BLaER1 treated with 17β-estradiol and CSF1 and Interleukin-3, amounts not matched to agents 10 nM and 100 nM (cell line): ENCODE measurements at regions not wholly inside any gene's neighbourhood (a gene's known extent, or its start where the extent isn't known, plus 50 kb on each side); places are given as distances from the start of the nearest gene placed in this dataset.
A peak's percentile ranks its signal among the peaks of the same experiment; 100 is the strongest.

Experiments used
- H3K27ac ChIP-seq, 11 experiments: shearing (Covaris generic); formaldehyde crosslinking; 2 replicates each; pipeline ENCODE4 v1.8.1; 2022
- H3K27me3 ChIP-seq, 11 experiments: shearing (Covaris generic); formaldehyde crosslinking; 2 replicates each; pipeline ENCODE4 v1.8.1; 2022
- H3K36me3 ChIP-seq, 11 experiments: shearing (Covaris generic); formaldehyde crosslinking; 2 replicates each; pipeline ENCODE4 v1.8.1; 2022
- H3K4me1 ChIP-seq, 10 experiments: shearing (Covaris generic); formaldehyde crosslinking; 2 replicates each; pipeline ENCODE4 v1.8.1; 2022
- H3K4me2 ChIP-seq, 11 experiments: shearing (Covaris generic); formaldehyde crosslinking; 2 replicates each; pipeline ENCODE4 v1.8.1; 2022
- H3K4me3 ChIP-seq, 10 experiments: shearing (Covaris generic); formaldehyde crosslinking; 2 replicates each; pipeline ENCODE4 v1.8.1; 2022
- H3K9ac ChIP-seq, 11 experiments: shearing (Covaris generic); formaldehyde crosslinking; 2 replicates each; pipeline ENCODE4 v1.8.1; 2022
- H3K9me3 ChIP-seq, 11 experiments: shearing (Covaris generic); formaldehyde crosslinking; replicated peaks in 1 of 11; 2 replicates each; pipeline ENCODE4 v1.8.1; 2022
- H4K20me1 ChIP-seq, 11 experiments: shearing (Covaris generic); formaldehyde crosslinking; 2 replicates each; pipeline ENCODE4 v1.8.1; 2022
- Cebpa-rat ChIP-seq, 11 experiments: shearing (Covaris generic); IDR thresholded peaks; 2 replicates each; pipeline ENCODE4 v1.8.1; 2022

DNA sequence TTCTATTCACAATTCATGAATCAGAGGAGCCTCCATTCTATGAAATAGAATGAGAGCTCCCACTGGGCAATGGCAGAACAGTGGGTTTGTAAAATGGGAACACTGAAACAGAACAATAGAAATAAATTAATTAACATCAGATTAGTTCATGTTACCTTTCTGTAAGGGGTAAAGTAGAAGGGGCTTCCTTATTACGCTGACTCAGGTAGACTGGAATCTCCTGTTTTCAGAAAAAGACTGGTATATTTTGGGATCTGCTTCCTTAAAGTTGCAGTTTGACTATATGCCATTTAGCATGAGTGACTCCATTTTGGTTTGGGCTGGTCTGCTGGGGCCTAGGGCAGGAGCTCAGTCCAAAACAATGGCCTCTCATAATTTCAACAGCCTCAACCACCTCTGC is 52.8 kb upstream of the ZFAND3 start:
- H3K36me3 ChIP-seq = no peaks in the 10 kb centered on the region
- H3K27ac ChIP-seq = no peak overlapping the region
- no peak overlapping the region for H3K4me2 ChIP-seq
- no peaks in the 10 kb centered on the region for H3K9me3 ChIP-seq
- no peaks in the 10 kb centered on the region for H4K20me1 ChIP-seq
- no peaks in the 10 kb centered on the region for H3K27me3 ChIP-seq
- H3K4me1 ChIP-seq = peaks cover 0 to 6% (median 0%) of the 10 kb centered on the region in 10 experiments; a peak in 1 of 20 replicates
- H3K9ac ChIP-seq = no peak overlapping the region
- H3K4me3 ChIP-seq = no peak overlapping the region
- TF ChIP-seq Cebpa-rat (IDR thresholded peaks at IDR 0.05) = no peak

DNA sequence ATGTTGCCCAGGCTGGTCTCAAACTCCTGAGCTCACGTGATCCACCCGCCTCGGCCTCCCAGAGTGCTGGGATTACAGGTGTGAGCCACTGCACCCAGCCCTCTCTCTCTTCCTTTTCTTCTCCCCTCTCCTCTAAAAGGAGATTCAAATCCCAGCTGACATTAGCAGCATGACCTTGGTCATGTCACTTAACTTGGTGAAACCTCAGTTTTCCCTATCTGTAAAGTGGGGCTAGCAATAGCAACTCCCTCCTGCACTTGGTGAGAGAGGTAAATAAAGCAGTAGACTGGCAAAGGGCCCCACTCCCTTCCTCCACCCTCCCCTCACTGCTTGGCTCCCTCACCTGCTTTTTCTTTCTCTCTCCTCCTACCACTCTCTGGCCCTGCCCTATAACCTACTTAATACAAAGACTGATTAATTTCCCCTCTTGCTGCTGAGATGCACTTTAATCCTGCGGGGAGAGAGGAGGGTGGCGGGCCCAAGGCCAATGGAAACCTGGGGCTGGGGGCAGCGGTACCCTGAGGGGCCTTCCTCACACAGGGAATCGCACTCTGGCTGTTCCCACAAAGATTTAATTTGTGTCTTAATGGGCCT is 54.2 kb upstream of the ZFAND3 start:
- no peaks in the 10 kb centered on the region for H3K27me3 ChIP-seq
- H3K4me1 ChIP-seq = peaks cover 0 to 6% (median 0%) of the 10 kb centered on the region in 10 experiments; a peak in 1 of 20 replicates
- 0 out of 22 replicates have a peak overlapping the region, but pooled peaks of 1 of the 11 experiments have one; percentile 18 for H3K4me2 ChIP-seq
- no peak overlapping the region for H3K9ac ChIP-seq
- no peaks in the 10 kb centered on the region for H3K9me3 ChIP-seq
- no peak overlapping the region for H3K4me3 ChIP-seq
- no peak overlapping the region for H3K27ac ChIP-seq
- no peaks in the 10 kb centered on the region for H3K36me3 ChIP-seq
- no peak for TF ChIP-seq Cebpa-rat (IDR thresholded peaks at IDR 0.05)
- no peaks in the 10 kb centered on the region for H4K20me1 ChIP-seq

DNA sequence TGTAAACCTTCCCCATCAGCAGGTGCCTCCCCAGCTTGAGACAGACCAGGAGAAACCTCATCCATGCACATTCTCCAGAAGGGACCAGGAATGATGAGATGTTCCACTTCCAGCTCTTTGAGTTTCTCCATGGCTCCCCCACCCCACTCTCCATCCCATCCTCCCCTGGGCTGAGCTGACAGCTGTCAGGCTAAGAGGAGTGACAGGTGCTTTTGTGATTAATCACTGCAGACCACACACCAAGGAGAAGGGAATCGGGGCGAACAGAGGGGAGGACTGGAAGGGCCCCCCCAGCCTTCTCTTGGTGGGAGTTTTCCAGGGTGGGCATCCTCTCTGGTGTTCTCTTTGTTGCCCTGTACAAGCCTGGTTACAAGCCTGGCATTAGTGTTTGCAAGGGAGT is 56.1 kb upstream of the ZFAND3 start:
- H3K27ac ChIP-seq = no peak overlapping the region
- H3K9me3 ChIP-seq = no peaks in the 10 kb centered on the region
- no peak overlapping the region for H3K4me3 ChIP-seq
- H3K9ac ChIP-seq = no peak overlapping the region
- H3K36me3 ChIP-seq = no peaks in the 10 kb centered on the region
- TF ChIP-seq Cebpa-rat (IDR thresholded peaks at IDR 0.05) = no peak
- no peaks in the 10 kb centered on the region for H4K20me1 ChIP-seq
- H3K4me2 ChIP-seq = no peak overlapping the region
- peaks cover 0 to 6% (median 0%) of the 10 kb centered on the region in 10 experiments; a peak in 1 of 20 replicates for H3K4me1 ChIP-seq
- H3K27me3 ChIP-seq = no peaks in the 10 kb centered on the region

DNA sequence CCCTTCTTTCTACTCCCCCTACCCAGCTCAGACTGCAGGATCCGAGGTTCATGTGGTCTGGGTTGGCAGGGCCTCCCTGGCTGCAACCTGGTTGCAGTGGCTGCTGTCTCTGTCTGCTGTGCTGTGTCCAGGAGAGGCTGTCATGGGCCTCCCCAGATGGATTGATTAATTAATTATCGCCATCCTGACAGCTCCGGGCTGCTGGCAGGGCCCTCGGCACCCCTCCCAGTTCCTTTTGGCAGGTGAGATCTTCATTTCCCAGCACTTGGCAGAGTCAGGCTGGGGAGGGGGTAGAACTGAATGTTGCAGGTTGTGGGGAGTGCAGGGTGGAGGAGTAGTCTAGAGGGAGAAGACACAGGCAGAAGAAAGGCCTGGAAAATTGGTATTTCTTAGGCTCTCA is 56.7 kb upstream of the ZFAND3 start:
- H3K4me2 ChIP-seq = no peak overlapping the region
- no peaks in the 10 kb centered on the region for H3K27me3 ChIP-seq

DNA sequence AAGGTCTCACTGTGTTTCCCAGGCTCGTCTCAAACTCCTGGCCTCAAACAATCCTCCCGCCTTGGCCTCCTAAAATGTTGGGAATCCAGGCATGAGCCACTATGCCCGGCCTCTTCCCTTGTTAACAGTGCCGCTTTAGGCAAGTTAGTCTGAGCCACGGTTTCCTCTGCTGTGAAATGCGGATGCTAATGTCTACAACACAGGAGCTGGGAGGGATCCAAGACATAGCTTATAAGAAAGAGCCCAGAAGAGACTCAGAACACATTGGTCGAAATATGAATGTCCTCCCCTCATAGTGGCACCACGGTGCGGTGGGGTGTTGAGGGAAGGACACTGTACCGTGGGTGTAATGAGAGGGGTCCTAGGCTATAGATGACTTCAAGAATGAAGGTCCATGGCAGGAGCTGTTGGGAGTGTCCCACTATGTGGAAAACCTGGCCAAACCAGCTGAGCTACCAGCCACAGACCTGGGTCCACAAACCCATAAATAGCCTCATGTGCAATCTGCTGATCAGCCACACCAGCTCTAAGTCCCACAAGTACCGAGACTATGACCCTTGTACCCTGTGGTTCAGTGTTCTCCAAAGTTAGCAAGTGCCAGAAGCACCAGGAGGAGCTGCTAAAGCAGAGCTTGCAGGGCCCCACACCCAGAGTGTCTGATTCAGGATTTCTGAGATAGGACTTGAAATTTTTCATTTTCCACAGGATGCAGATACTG is 57.8 kb upstream of the ZFAND3 start:
- Histone ChIP-seq H3K4me3 (no peak overlapping the region), H3K4me2 (no peak overlapping the region), H3K27me3 (no peaks in the 10 kb centered on the region), H3K9ac (no peak overlapping the region), H4K20me1 (no peaks in the 10 kb centered on the region), H3K36me3 (no peaks in the 10 kb centered on the region), H3K9me3 (no peaks in the 10 kb centered on the region), H3K4me1 (peaks cover 0 to 6% (median 0%) of the 10 kb centered on the region in 10 experiments; a peak in 1 of 20 replicates), H3K27ac (no peak overlapping the region)
- TF ChIP-seq Cebpa-rat (IDR thresholded peaks at IDR 0.05) = no peak

More for the DNA sequence above, 56.7 kb upstream of the ZFAND3 start:
- no peaks in the 10 kb centered on the region for H3K9me3 ChIP-seq
- H4K20me1 ChIP-seq = no peaks in the 10 kb centered on the region
- no peak for TF ChIP-seq Cebpa-rat (IDR thresholded peaks at IDR 0.05)
- H3K36me3 ChIP-seq = no peaks in the 10 kb centered on the region
- no peak overlapping the region for H3K27ac ChIP-seq
- no peak overlapping the region for H3K4me3 ChIP-seq
- no peak overlapping the region for H3K9ac ChIP-seq
- peaks cover 0 to 6% (median 0%) of the 10 kb centered on the region in 10 experiments; a peak in 1 of 20 replicates for H3K4me1 ChIP-seq

DNA sequence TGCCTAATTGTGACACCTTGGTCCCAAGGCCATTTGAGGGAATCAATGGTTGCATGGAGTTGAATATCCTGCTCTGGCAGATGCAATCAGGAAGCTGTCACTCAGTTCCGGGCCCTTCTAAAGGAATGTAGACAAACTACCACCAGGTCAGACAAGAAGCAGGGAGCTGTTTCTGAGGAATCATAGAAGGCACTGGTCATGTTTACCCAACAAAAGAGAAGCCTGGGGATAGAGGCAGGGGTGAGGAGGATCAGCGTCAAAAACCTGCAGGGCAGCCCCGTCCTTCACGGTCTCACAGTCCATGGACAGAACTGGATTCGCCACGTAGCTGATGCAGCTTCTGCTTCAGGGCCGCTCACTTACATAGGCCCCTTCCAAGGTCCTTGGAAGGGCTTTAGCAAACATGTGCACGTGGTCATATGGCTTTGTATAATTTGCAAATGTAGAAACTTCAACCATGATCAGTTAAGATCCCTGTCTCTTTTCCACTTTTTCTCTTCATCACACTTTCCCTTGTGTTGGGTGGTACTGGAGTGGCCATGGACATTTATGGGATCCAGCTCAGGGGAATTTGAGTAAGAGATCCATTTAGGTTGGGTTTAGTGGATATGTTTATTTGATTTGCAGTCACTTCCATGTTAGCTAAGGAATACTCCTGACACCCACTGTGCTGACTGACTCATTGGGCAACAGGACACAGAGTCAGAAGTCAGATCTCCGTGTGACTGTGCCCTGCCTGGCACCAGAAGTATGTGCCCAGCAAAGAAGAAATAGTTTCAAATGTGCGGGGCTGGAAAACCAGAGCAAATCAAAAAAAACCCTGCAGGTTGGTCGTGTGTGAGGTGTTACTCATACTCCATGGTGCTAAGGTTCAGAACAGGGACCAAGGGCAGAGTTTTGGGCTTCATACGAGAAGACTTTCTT is 60.0 kb upstream of the ZFAND3 start:
- Histone ChIP-seq H3K9ac (no peak overlapping the region), H3K9me3 (no peaks in the 10 kb centered on the region), H3K4me2 (no peak overlapping the region), H3K4me3 (no peak overlapping the region), H3K27me3 (no peaks in the 10 kb centered on the region), H3K36me3 (no peaks in the 10 kb centered on the region), H3K27ac (no peak overlapping the region), H4K20me1 (no peaks in the 10 kb centered on the region), H3K4me1 (no peaks in the 10 kb centered on the region)
- no peak for TF ChIP-seq Cebpa-rat (IDR thresholded peaks at IDR 0.05)

DNA sequence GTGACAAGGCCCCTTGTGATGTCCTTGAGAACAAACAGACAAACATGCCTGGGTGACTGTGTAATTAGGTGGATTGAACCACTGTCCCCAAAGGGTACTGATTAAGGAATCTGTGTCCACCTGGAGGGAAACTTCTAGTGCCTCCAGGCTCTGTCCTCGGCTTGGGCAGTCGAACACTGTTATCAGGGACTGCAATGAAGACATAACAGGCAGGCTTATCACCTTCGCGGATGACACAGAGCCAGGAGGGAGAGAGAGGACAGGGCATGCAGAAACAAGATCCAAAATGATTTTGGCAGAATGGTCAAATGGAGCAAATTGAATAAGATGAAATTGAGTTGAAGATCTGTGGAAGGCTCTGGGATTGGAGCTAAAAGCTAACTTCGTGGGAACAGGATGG is 60.9 kb upstream of the ZFAND3 start:
- Histone ChIP-seq H3K36me3 (no peaks in the 10 kb centered on the region), H3K9ac (no peak overlapping the region), H3K27ac (no peak overlapping the region), H3K9me3 (no peaks in the 10 kb centered on the region), H4K20me1 (no peaks in the 10 kb centered on the region), H3K4me3 (no peak overlapping the region), H3K4me2 (no peak overlapping the region), H3K4me1 (no peaks in the 10 kb centered on the region), H3K27me3 (no peaks in the 10 kb centered on the region)
- TF ChIP-seq Cebpa-rat (IDR thresholded peaks at IDR 0.05) = no peak

DNA sequence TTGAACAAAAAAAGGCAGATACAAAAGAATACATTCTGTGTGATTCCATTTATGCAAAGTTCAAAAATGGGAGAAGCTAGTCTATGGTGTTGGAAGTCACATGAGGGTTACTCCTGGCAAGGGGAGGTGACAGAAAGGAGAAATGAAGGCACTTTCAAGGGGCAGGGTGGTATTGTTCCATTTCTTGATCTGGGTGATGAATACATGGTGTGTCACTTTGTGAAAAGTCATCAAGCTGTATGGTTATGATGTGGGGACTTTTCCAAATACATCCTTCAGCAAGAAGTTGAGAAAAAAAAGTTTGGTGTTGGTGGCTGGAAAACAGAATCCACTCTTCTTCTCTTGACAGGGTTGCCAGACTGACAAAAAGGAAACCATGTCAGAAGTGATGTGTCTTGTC is 60.6 kb upstream of the MDGA1 start:
- H3K27ac ChIP-seq = no peak overlapping the region
- H3K27me3 ChIP-seq = no peaks in the 10 kb centered on the region
- H3K4me1 ChIP-seq = no peaks in the 10 kb centered on the region
- H3K4me3 ChIP-seq = no peak overlapping the region
- no peaks in the 10 kb centered on the region for H3K9me3 ChIP-seq
- TF ChIP-seq Cebpa-rat (IDR thresholded peaks at IDR 0.05) = no peak
- H3K9ac ChIP-seq = no peak overlapping the region
- no peak overlapping the region for H3K4me2 ChIP-seq
- H3K36me3 ChIP-seq = no peaks in the 10 kb centered on the region
- no peaks in the 10 kb centered on the region for H4K20me1 ChIP-seq

DNA sequence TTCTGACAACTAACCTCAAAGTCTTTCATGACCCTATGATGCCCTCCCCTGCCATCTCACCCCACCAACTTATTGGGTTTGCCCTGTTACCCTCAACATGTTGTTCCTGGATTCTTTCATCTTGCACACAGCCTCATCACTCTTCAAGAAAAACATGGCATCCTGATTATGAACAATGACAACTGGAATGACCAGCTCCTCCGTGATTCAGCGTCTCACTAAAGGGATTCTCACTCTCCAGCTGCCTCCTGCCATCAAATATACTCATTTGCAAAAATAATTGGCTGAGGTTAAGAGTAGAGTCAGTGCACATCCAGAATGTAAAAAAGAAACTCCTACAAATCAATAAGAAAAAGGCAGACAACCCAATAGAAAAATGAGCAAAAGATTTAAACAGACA is 59.7 kb upstream of the MDGA1 start:
- Histone ChIP-seq H3K36me3 (no peaks in the 10 kb centered on the region), H3K27ac (no peak overlapping the region), H3K27me3 (no peaks in the 10 kb centered on the region), H3K4me3 (no peak overlapping the region), H3K9ac (no peak overlapping the region), H3K4me1 (no peaks in the 10 kb centered on the region), H4K20me1 (no peaks in the 10 kb centered on the region), H3K4me2 (no peak overlapping the region), H3K9me3 (no peaks in the 10 kb centered on the region)
- TF ChIP-seq Cebpa-rat (IDR thresholded peaks at IDR 0.05) = no peak
